ENCODE measurements at regions not wholly inside any gene's neighbourhood (a gene's known extent, or its start where the extent isn't known, plus 50 kb on each side); places are given as distances from the start of the nearest gene placed in this dataset.

DNA sequence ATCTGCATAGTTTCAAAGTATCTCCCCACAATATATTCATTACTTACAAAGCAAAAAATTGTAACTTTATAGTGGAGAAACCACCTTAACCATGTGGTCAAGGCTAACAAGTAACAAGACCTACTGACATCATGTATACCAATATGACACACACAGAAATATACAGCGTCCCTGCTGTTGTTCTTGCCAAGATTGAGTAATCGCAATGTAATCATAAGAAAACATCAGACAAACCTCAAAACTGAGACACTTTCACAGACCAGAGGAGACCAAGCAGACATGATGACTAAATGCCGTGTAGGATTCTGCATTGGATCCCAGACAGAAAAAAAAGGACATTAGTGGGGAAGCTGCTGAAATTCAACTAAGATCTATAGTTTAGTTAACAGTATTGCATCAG lies 123.0 kb downstream of the ACAA2 start:
- H3K27ac Mint-ChIP-seq: no peak overlapping the region
- no peaks in the 10 kb centered on the region for H3K36me3 Mint-ChIP-seq (ENCODE audit: low read depth)
- no peaks in the 10 kb centered on the region for H3K27me3 ChIP-seq (ENCODE audit: insufficient read depth)
- H3K27me3 Mint-ChIP-seq (ENCODE audit: insufficient read depth, low read depth, poor library complexity): peaks cover 4% of the 10 kb centered on the region
- no peaks in the 10 kb centered on the region for H3K4me1 ChIP-seq (ENCODE audit: insufficient read depth)
- ATAC-seq (no peak), DNase-seq (ENCODE audit: low spot score) (no peak)
- TF ChIP-seq, protein P1, sequence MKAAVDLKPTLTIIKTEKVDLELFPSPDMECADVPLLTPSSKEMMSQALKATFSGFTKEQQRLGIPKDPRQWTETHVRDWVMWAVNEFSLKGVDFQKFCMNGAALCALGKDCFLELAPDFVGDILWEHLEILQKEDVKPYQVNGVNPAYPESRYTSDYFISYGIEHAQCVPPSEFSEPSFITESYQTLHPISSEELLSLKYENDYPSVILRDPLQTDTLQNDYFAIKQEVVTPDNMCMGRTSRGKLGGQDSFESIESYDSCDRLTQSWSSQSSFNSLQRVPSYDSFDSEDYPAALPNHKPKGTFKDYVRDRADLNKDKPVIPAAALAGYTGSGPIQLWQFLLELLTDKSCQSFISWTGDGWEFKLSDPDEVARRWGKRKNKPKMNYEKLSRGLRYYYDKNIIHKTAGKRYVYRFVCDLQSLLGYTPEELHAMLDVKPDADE (IDR thresholded peaks at IDR 0.05): no peak
- TF ChIP-seq NANOG (IDR thresholded peaks at IDR 0.05; ENCODE audit: borderline replicate concordance): no peak
- no peak for TF ChIP-seq CREB1 (CRISPR knock-in tag; IDR thresholded peaks at IDR 0.05; ENCODE audit: low read depth)
- no peak for TF ChIP-seq EZH2 (IDR thresholded peaks at IDR 0.05; ENCODE audit: low read depth, unreplicated experiment)
- TF ChIP-seq, protein P2, sequence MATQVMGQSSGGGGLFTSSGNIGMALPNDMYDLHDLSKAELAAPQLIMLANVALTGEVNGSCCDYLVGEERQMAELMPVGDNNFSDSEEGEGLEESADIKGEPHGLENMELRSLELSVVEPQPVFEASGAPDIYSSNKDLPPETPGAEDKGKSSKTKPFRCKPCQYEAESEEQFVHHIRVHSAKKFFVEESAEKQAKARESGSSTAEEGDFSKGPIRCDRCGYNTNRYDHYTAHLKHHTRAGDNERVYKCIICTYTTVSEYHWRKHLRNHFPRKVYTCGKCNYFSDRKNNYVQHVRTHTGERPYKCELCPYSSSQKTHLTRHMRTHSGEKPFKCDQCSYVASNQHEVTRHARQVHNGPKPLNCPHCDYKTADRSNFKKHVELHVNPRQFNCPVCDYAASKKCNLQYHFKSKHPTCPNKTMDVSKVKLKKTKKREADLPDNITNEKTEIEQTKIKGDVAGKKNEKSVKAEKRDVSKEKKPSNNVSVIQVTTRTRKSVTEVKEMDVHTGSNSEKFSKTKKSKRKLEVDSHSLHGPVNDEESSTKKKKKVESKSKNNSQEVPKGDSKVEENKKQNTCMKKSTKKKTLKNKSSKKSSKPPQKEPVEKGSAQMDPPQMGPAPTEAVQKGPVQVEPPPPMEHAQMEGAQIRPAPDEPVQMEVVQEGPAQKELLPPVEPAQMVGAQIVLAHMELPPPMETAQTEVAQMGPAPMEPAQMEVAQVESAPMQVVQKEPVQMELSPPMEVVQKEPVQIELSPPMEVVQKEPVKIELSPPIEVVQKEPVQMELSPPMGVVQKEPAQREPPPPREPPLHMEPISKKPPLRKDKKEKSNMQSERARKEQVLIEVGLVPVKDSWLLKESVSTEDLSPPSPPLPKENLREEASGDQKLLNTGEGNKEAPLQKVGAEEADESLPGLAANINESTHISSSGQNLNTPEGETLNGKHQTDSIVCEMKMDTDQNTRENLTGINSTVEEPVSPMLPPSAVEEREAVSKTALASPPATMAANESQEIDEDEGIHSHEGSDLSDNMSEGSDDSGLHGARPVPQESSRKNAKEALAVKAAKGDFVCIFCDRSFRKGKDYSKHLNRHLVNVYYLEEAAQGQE (IDR thresholded peaks at IDR 0.05; ENCODE audit: unreplicated experiment): no peak
- TF ChIP-seq JUNB (IDR thresholded peaks at IDR 0.05; ENCODE audit: unreplicated experiment): no peak
- no peak for TF ChIP-seq POLR2AphosphoS5 (IDR thresholded peaks at IDR 0.05; ENCODE audit: low read depth)
- TF ChIP-seq ZNF114 (CRISPR knock-in tag; IDR thresholded peaks at IDR 0.05): no peak
- TF ChIP-seq, protein P3, sequence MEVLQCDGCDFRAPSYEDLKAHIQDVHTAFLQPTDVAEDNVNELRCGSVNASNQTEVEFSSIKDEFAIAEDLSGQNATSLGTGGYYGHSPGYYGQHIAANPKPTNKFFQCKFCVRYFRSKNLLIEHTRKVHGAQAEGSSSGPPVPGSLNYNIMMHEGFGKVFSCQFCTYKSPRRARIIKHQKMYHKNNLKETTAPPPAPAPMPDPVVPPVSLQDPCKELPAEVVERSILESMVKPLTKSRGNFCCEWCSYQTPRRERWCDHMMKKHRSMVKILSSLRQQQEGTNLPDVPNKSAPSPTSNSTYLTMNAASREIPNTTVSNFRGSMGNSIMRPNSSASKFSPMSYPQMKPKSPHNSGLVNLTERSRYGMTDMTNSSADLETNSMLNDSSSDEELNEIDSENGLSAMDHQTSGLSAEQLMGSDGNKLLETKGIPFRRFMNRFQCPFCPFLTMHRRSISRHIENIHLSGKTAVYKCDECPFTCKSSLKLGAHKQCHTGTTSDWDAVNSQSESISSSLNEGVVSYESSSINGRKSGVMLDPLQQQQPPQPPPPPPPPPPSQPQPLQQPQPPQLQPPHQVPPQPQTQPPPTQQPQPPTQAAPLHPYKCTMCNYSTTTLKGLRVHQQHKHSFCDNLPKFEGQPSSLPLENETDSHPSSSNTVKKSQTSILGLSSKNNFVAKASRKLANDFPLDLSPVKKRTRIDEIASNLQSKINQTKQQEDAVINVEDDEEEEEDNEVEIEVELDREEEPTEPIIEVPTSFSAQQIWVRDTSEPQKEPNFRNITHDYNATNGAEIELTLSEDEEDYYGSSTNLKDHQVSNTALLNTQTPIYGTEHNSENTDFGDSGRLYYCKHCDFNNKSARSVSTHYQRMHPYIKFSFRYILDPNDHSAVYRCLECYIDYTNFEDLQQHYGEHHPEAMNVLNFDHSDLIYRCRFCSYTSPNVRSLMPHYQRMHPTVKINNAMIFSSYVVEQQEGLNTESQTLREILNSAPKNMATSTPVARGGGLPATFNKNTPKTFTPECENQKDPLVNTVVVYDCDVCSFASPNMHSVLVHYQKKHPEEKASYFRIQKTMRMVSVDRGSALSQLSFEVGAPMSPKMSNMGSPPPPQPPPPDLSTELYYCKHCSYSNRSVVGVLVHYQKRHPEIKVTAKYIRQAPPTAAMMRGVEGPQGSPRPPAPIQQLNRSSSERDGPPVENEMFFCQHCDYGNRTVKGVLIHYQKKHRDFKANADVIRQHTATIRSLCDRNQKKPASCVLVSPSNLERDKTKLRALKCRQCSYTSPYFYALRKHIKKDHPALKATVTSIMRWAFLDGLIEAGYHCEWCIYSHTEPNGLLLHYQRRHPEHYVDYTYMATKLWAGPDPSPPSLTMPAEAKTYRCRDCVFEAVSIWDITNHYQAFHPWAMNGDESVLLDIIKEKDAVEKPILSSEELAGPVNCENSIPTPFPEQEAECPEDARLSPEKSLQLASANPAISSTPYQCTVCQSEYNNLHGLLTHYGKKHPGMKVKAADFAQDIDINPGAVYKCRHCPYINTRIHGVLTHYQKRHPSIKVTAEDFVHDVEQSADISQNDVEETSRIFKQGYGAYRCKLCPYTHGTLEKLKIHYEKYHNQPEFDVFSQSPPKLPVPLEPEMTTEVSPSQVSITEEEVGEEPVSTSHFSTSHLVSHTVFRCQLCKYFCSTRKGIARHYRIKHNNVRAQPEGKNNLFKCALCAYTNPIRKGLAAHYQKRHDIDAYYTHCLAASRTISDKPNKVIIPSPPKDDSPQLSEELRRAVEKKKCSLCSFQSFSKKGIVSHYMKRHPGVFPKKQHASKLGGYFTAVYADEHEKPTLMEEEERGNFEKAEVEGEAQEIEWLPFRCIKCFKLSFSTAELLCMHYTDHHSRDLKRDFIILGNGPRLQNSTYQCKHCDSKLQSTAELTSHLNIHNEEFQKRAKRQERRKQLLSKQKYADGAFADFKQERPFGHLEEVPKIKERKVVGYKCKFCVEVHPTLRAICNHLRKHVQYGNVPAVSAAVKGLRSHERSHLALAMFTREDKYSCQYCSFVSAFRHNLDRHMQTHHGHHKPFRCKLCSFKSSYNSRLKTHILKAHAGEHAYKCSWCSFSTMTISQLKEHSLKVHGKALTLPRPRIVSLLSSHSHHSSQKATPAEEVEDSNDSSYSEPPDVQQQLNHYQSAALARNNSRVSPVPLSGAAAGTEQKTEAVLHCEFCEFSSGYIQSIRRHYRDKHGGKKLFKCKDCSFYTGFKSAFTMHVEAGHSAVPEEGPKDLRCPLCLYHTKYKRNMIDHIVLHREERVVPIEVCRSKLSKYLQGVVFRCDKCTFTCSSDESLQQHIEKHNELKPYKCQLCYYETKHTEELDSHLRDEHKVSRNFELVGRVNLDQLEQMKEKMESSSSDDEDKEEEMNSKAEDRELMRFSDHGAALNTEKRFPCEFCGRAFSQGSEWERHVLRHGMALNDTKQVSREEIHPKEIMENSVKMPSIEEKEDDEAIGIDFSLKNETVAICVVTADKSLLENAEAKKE (CRISPR knock-in tag; IDR thresholded peaks at IDR 0.05): no peak
- no peak for TF ChIP-seq ZNF331 (CRISPR knock-in tag; IDR thresholded peaks at IDR 0.05; ENCODE audit: low read depth)
- TF ChIP-seq STAT1 (IDR thresholded peaks at IDR 0.05; ENCODE audit: unreplicated experiment): no peak
- TF ChIP-seq, protein P4, sequence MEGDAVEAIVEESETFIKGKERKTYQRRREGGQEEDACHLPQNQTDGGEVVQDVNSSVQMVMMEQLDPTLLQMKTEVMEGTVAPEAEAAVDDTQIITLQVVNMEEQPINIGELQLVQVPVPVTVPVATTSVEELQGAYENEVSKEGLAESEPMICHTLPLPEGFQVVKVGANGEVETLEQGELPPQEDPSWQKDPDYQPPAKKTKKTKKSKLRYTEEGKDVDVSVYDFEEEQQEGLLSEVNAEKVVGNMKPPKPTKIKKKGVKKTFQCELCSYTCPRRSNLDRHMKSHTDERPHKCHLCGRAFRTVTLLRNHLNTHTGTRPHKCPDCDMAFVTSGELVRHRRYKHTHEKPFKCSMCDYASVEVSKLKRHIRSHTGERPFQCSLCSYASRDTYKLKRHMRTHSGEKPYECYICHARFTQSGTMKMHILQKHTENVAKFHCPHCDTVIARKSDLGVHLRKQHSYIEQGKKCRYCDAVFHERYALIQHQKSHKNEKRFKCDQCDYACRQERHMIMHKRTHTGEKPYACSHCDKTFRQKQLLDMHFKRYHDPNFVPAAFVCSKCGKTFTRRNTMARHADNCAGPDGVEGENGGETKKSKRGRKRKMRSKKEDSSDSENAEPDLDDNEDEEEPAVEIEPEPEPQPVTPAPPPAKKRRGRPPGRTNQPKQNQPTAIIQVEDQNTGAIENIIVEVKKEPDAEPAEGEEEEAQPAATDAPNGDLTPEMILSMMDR (conservative IDR thresholded peaks at IDR 0.05; ENCODE audit: low read depth in 2 of 2): no peak
- TF ChIP-seq EZH2phosphoT487 (IDR thresholded peaks at IDR 0.05; ENCODE audit: unreplicated experiment): no peak
- no peaks in the 10 kb centered on the region for H3K79me2 ChIP-seq (replicated peaks; ENCODE audit: insufficient read depth)
- H3K4me3 ChIP-seq: no peak overlapping the region
- no peak overlapping the region for H3K4me3 Mint-ChIP-seq
- no peak overlapping the region for H3K27ac ChIP-seq (ENCODE audit: low read depth)
- no peaks in the 10 kb centered on the region for H3K9me2 ChIP-seq (ENCODE audit: insufficient read depth)
- H4K20me1 ChIP-seq (replicated peaks; ENCODE audit: insufficient read depth): no peaks in the 10 kb centered on the region
- H3K36me3 ChIP-seq (ENCODE audit: insufficient read depth): no peaks in the 10 kb centered on the region
- no peaks in the 10 kb centered on the region for H3K9me3 Mint-ChIP-seq
- H3F3A ChIP-seq (replicated peaks; ENCODE audit: low read depth): no peaks in the 10 kb centered on the region
- no peaks in the 10 kb centered on the region for H3K4me1 Mint-ChIP-seq
- no peak overlapping the region for H3K4me2 ChIP-seq
- no peak overlapping the region for H2AFZ ChIP-seq

All from GM23338 (cell line).